ENCODE measurements at regions not wholly inside any gene's neighbourhood (a gene's known extent, or its start where the extent isn't known, plus 50 kb on each side); places are given as distances from the start of the nearest gene placed in this dataset.

- no peak for DNase-seq (ENCODE audit: low read depth)
Observed at GRCh38 chr15:69953051-69953450, 144.7 kb downstream of the TLE3 start.

- DNase-seq (ENCODE audit: low read depth), result no peak
Observed at GRCh38 chr15:69953816-69954215, 143.9 kb downstream of the TLE3 start.

GRCh38 chr15:69954666-69955065 is 143.1 kb downstream of the TLE3 start:
- DNase-seq (ENCODE audit: low read depth), result no peak

- DNase-seq (ENCODE audit: low read depth), result no peak
Observed at GRCh38 chr15:69955240-69955894, 142.3 kb downstream of the TLE3 start.

GRCh38 chr15:69956417-69956816 is 141.3 kb downstream of the TLE3 start:
- no peak for DNase-seq (ENCODE audit: low read depth)

- no peak for DNase-seq (ENCODE audit: low read depth)
Observed at GRCh38 chr15:69957175-69957574, 140.5 kb downstream of the TLE3 start.

- DNase-seq (ENCODE audit: low read depth), result no peak
Observed at GRCh38 chr15:69958496-69959084, 139.1 kb downstream of the TLE3 start.

- no peak for DNase-seq (ENCODE audit: low read depth)
Observed at GRCh38 chr15:69962561-69962960, 135.2 kb downstream of the TLE3 start.

GRCh38 chr15:69963385-69963784 is 134.3 kb downstream of the TLE3 start:
- no peak for DNase-seq (ENCODE audit: low read depth)

GRCh38 chr15:69971771-69972170 is 125.9 kb downstream of the TLE3 start:
- DNase-seq (ENCODE audit: low read depth), result no peak

GRCh38 chr15:69972436-69972835 is 125.3 kb downstream of the TLE3 start:
- DNase-seq (ENCODE audit: low read depth), result no peak

GRCh38 chr15:69973102-69973714 is 124.5 kb downstream of the TLE3 start:
- DNase-seq (ENCODE audit: low read depth), result peak; percentile 10

GRCh38 chr15:69973880-69974279 is 123.8 kb downstream of the TLE3 start:
- no peak for DNase-seq (ENCODE audit: low read depth)

GRCh38 chr15:69974321-69974720 is 123.4 kb downstream of the TLE3 start:
- no peak for DNase-seq (ENCODE audit: low read depth)

GRCh38 chr15:69976366-69976994 is 121.2 kb downstream of the TLE3 start:
- peak; percentile 33 for DNase-seq (ENCODE audit: low read depth)

- no peak for DNase-seq (ENCODE audit: low read depth)
Observed at GRCh38 chr15:69978603-69979002, 119.1 kb downstream of the TLE3 start.

GRCh38 chr15:69979262-69979661 is 118.5 kb downstream of the TLE3 start:
- DNase-seq (ENCODE audit: low read depth), result no peak

- no peak for DNase-seq (ENCODE audit: low read depth)
Observed at GRCh38 chr15:69979783-69980182, 117.9 kb downstream of the TLE3 start.

GRCh38 chr15:69980341-69981059 is 117.2 kb downstream of the TLE3 start:
- DNase-seq (ENCODE audit: low read depth), result no peak

GRCh38 chr15:69982037-69982436 is 115.7 kb downstream of the TLE3 start:
- DNase-seq (ENCODE audit: low read depth), result no peak

GRCh38 chr15:69983696-69984265 is 113.9 kb downstream of the TLE3 start:
- DNase-seq (ENCODE audit: low read depth), result no peak
